B cell (primary cell): ENCODE measurements at regions not wholly inside any gene's neighbourhood (a gene's known extent, or its start where the extent isn't known, plus 50 kb on each side); places are given as distances from the start of the nearest gene placed in this dataset.

Experiments
- EZH2 ChIP-seq: IDR thresholded peaks from 2 replicates; pipeline ENCODE4 v1.6.1; 2012; ENCODE audit warnings: borderline replicate concordance, low read depth, mild to moderate bottlenecking, moderate library complexity, low read length; ENCODE audit not compliant: insufficient read depth, poor library complexity, severe bottlenecking
- TF ChIP-seq, protein P1 (sequence below): fragments of 200-600 bp; IDR thresholded peaks from one replicate; pipeline ENCODE4 v1.8.0; 2022; ENCODE audit warnings: antibody characterized with exemption, mild to moderate bottlenecking

DNA sequence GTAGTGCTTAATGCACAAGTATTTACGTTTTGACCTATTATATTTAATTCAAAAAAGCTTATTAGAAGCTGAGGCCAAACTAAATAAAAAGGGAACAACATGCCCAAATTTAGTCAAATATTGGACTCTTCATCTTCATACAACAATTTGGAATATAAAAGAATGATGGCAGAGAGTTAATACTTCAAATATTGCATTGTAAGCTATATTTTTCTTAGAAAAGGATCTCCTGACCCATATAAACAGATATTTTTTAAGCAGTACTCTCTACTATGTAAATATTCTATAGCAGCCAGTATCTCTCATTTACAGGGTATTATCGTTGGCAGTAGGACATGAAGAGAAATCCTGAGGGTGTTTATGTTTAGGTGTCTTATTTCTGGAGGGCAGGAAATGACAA lies 531.2 kb downstream of the NYAP2 start:
- TF ChIP-seq, protein P1, sequence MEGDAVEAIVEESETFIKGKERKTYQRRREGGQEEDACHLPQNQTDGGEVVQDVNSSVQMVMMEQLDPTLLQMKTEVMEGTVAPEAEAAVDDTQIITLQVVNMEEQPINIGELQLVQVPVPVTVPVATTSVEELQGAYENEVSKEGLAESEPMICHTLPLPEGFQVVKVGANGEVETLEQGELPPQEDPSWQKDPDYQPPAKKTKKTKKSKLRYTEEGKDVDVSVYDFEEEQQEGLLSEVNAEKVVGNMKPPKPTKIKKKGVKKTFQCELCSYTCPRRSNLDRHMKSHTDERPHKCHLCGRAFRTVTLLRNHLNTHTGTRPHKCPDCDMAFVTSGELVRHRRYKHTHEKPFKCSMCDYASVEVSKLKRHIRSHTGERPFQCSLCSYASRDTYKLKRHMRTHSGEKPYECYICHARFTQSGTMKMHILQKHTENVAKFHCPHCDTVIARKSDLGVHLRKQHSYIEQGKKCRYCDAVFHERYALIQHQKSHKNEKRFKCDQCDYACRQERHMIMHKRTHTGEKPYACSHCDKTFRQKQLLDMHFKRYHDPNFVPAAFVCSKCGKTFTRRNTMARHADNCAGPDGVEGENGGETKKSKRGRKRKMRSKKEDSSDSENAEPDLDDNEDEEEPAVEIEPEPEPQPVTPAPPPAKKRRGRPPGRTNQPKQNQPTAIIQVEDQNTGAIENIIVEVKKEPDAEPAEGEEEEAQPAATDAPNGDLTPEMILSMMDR: no peak
- TF ChIP-seq EZH2: no peak
